H1 (cell line): ENCODE measurements at regions not wholly inside any gene's neighbourhood (a gene's known extent, or its start where the extent isn't known, plus 50 kb on each side); places are given as distances from the start of the nearest gene placed in this dataset.

Experiments
- BACH1 ChIP-seq: IDR thresholded peaks from 2 replicates; pipeline ENCODE4 v1.6.1; 2012; ENCODE audit warnings: low read length, improper control_type of control experiment
- CHD7 ChIP-seq: fragments of 300-600 bp; sonication (generic); IDR thresholded peaks from 2 replicates; pipeline ENCODE4 v1.7.1; 2012; ENCODE audit warnings: low read length, moderate library complexity, mild to moderate bottlenecking, inconsistent platforms; ENCODE audit not compliant: insufficient replicate concordance
- E2F6 ChIP-seq: IDR thresholded peaks from 2 replicates; pipeline ENCODE4 v1.6.1; 2012; ENCODE audit warnings: inconsistent platforms
- HDAC6 ChIP-seq: IDR thresholded peaks from one replicate; pipeline ENCODE4 v1.7.1; 2012; ENCODE audit warnings: low read depth, mild to moderate bottlenecking, inconsistent platforms, low read length, moderate library complexity
- RFX5 ChIP-seq: IDR thresholded peaks from 2 replicates; pipeline ENCODE4 v1.6.1; 2011; ENCODE audit warnings: low read depth, low read length, improper control_type of control experiment, borderline replicate concordance
- SP2 ChIP-seq: IDR thresholded peaks from 2 replicates; pipeline ENCODE4 v1.6.1; 2012; ENCODE audit warnings: mild to moderate bottlenecking, low read length, inconsistent platforms

- TF ChIP-seq CHD7 (no peak), SP2 (no peak), RFX5 (no peak), E2F6 (no peak), BACH1 (no peak), HDAC6 (no peak)
Observed at GRCh38 chr1:195849180-195849579, 759.1 kb downstream of the KCNT2 start (continued).
